ENCODE measurements at regions not wholly inside any gene's neighbourhood (a gene's known extent, or its start where the extent isn't known, plus 50 kb on each side); places are given as distances from the start of the nearest gene placed in this dataset.

DNA sequence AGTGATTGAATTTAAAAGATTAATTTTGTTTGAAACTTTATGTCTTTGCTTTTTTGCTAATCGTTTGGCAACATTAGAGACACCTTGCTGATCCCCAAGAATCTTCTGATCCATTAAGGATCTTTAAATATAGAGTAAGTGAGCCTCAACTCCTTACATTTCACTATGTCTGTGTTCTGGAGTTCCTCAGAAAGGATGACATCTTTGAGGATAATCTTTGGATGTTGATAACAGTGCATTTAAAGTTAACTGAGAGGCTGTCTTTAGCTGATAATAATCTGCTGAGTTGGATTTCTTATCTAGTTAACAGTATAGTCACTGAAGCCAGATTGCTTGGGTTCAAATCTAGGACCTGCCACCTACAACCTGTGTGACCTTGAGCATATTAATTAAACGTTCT is 221.6 kb upstream of the EMCN start:
- WGBS, result 92% methylated on average over 2 of the region's 2 CpGs
- Histone ChIP-seq H3K4me3 (ENCODE audit: low read length in 2 of 2) (no peak overlapping the region), H3K9me3 (ENCODE audit: control insufficient read depth in 2 of 2, insufficient read depth in 1 of 2, low read length in 1 of 2) (no peaks in the 10 kb centered on the region), H3K27me3 (ENCODE audit: control insufficient read depth in 2 of 2, insufficient read depth in 1 of 2, low read length in 1 of 2) (no peaks in the 10 kb centered on the region), H3K36me3 (ENCODE audit: control insufficient read depth in 2 of 2, insufficient read depth in 2 of 2, low read length in 1 of 2) (no peaks in the 10 kb centered on the region), H3K27ac (ENCODE audit: low read depth in 1 of 2, low read length in 1 of 2) (no peak overlapping the region), H3K4me1 (ENCODE audit: control insufficient read depth in 2 of 2, insufficient read depth in 2 of 2, low read length in 2 of 2) (no peaks in the 10 kb centered on the region)
- no peak for DNase-seq (ENCODE audit: low read depth in 6 of 9, low spot score in 9 of 9)

DNA sequence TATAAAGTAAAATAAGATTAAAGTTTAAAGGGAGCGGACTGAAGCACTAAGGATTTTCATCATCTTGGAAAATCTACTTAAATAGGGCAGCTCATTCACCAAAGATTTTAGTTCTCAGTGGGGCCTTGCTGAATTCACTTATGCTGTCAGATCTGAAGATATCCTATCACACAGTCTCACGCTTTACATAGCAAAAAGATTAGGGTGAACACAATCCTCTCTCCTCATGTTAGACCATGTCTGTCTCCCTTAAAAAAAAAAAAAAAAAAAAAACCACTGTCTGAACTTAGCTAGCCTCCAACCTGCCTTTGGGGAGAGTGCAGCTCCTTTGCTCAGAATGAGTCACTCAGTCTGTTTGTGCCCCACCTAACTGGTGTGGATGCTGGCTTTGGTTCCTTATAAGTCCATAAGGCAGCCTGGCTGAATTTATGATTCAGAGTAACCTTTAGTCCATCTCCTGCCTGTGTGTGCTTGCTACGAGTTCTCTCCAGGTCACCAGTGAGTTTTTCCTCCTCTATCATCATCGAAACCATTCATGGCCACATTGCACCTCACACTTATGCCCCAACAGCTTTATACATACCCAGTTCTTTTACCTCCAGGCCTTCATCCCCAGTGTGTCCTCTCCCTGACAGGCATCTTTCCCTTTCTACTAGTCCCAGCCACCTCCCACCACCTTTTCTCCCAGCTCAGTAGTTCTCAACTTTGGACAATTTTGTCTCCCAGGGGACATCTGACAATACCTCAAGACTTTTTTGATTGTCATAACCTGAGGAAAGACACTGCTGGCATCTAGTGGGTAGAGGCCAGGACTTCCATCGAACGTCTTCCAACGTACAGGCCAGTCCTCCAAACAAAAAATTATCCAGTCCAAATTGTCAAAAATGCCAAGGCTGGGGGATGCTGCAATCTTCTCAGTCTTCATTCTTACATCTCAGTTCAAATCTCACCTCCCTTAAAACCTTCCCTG is 220.7 kb upstream of the EMCN start:
- Histone ChIP-seq H3K36me3 (ENCODE audit: control insufficient read depth in 2 of 2, insufficient read depth in 2 of 2, low read length in 1 of 2) (no peaks in the 10 kb centered on the region), H3K27ac (ENCODE audit: low read depth in 1 of 2, low read length in 1 of 2) (no peak overlapping the region), H3K9me3 (ENCODE audit: control insufficient read depth in 2 of 2, insufficient read depth in 1 of 2, low read length in 1 of 2) (no peaks in the 10 kb centered on the region), H3K4me3 (ENCODE audit: low read length in 2 of 2) (no peak overlapping the region), H3K27me3 (ENCODE audit: control insufficient read depth in 2 of 2, insufficient read depth in 1 of 2, low read length in 1 of 2) (no peaks in the 10 kb centered on the region), H3K4me1 (ENCODE audit: control insufficient read depth in 2 of 2, insufficient read depth in 2 of 2, low read length in 2 of 2) (no peaks in the 10 kb centered on the region)
- WGBS, result 87% methylated on average over 7 of the region's 7 CpGs
- no peak for DNase-seq (ENCODE audit: low read depth in 6 of 9, low spot score in 9 of 9)

DNA sequence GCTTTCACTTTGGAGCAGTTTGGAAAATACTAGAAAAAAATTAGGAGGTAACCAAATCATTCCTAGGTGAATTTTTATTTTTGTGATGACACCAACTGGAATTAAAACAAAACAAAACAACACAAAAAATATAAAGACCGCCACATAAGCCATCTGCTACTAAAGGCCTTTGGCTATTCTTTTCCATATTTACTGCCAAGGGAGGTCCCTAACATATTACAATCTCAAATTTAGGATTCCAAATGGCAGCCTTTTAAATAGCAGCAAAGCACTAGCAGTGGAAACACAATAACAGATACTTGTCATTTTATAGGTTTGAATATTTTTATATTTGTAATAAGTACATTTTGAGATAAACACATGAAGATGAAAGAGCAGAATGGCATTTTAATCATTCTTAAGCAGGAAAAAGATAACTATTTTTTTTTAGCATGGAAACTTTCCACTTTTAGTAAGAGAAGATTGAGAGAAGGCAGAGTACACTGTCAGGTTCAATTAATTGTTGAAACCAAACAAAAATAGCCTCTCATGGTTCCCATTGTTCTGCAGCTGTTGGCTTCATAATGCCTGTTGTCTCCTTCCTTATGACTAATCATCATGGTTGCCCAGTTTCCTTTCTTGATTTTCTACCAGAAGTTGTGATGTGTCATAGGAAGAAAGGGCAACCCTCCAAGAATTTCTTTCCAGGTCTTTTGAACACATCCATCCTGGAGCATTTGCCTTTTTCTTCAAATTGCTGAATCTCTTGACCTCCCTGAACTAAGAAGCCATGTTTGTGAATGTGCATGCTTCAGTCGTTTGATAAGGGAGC is 219.0 kb upstream of the EMCN start:
- Histone ChIP-seq H3K9me3 (ENCODE audit: control insufficient read depth in 2 of 2, insufficient read depth in 1 of 2, low read length in 1 of 2) (peaks cover 0 to 1% of the 10 kb centered on the region in 2 donors), H3K4me1 (ENCODE audit: control insufficient read depth in 2 of 2, insufficient read depth in 2 of 2, low read length in 2 of 2) (no peaks in the 10 kb centered on the region), H3K36me3 (ENCODE audit: control insufficient read depth in 2 of 2, insufficient read depth in 2 of 2, low read length in 1 of 2) (no peaks in the 10 kb centered on the region), H3K4me3 (ENCODE audit: low read length in 2 of 2) (no peak overlapping the region), H3K27me3 (ENCODE audit: control insufficient read depth in 2 of 2, insufficient read depth in 1 of 2, low read length in 1 of 2) (no peaks in the 10 kb centered on the region), H3K27ac (ENCODE audit: low read depth in 1 of 2, low read length in 1 of 2) (no peak overlapping the region)
- WGBS, result 85% methylated on average over 2 of the region's 2 CpGs
- DNase-seq (ENCODE audit: low read depth in 6 of 9, low spot score in 9 of 9), result no peak

DNA sequence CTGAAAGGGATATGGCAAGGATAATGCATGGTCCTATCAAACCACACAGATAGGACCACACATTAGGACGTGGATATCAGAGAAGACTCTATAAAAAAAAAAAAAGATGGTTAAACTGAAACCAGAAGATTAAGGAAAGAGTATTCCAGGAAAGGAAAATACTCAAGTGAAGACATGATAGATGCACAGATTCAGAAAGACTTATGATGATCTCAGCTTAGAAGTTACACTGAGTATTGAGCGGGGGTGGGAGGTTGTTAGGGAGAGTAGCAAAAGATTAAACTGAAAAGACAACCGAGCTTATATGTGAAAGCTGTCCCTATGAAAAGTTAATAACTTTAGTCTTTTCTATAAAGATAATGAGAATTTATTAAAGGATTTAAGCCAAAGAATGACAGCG is 211.0 kb upstream of the EMCN start:
- no peak for DNase-seq (ENCODE audit: low read depth in 6 of 9, low spot score in 9 of 9)
- Histone ChIP-seq H3K4me1 (ENCODE audit: control insufficient read depth in 2 of 2, insufficient read depth in 2 of 2, low read length in 2 of 2) (no peaks in the 10 kb centered on the region), H3K27me3 (ENCODE audit: control insufficient read depth in 2 of 2, insufficient read depth in 1 of 2, low read length in 1 of 2) (no peaks in the 10 kb centered on the region), H3K4me3 (ENCODE audit: low read length in 2 of 2) (no peak overlapping the region), H3K27ac (ENCODE audit: low read depth in 1 of 2, low read length in 1 of 2) (no peak overlapping the region), H3K36me3 (ENCODE audit: control insufficient read depth in 2 of 2, insufficient read depth in 2 of 2, low read length in 1 of 2) (no peaks in the 10 kb centered on the region), H3K9me3 (ENCODE audit: control insufficient read depth in 2 of 2, insufficient read depth in 1 of 2, low read length in 1 of 2) (peaks cover 0 to 1% of the 10 kb centered on the region in 2 donors)
- 96% methylated on average over 4 of the region's 4 CpGs for WGBS

DNA sequence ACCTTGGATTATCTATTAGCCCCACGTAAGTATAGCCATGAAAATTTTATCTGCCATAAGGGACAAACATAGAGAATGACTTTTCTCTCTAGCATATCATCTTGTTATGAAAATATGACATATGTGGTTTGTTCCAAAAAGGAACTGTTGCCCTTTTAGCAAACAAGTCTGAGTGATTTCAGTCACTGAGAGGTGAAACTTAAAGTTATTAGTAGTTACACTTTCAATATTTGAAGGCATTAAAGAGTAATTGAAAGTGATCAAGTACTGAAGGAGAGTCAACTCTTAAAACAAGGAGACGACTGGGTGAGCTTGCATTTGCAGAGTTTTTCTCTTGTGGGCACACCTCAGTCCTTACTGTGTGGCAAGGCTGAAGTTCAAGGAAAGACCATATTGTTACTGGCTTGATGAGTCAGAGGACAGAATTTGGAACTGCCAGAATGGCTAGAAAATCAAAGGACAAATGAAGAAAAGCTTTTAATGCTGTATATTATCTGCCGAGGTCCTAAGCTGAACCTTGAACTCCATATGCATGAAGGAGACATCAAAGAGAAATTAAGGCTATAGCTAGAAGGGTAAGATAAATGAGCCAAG is 205.1 kb upstream of the EMCN start:
- no peak overlapping the region for H3K4me3 ChIP-seq (ENCODE audit: low read length in 2 of 2)
- no peak overlapping the region for H3K27ac ChIP-seq (ENCODE audit: low read depth in 1 of 2, low read length in 1 of 2)
- no peaks in the 10 kb centered on the region for H3K36me3 ChIP-seq (ENCODE audit: control insufficient read depth in 2 of 2, insufficient read depth in 2 of 2, low read length in 1 of 2)
- no peaks in the 10 kb centered on the region for H3K27me3 ChIP-seq (ENCODE audit: control insufficient read depth in 2 of 2, insufficient read depth in 1 of 2, low read length in 1 of 2)
- 95% methylated on average over 3 of the region's 3 CpGs for WGBS
- DNase-seq (ENCODE audit: low read depth in 6 of 9, low spot score in 9 of 9), result no peak
- no peaks in the 10 kb centered on the region for H3K4me1 ChIP-seq (ENCODE audit: control insufficient read depth in 2 of 2, insufficient read depth in 2 of 2, low read length in 2 of 2)
- H3K9me3 ChIP-seq (ENCODE audit: control insufficient read depth in 2 of 2, insufficient read depth in 1 of 2, low read length in 1 of 2), result no peaks in the 10 kb centered on the region

DNA sequence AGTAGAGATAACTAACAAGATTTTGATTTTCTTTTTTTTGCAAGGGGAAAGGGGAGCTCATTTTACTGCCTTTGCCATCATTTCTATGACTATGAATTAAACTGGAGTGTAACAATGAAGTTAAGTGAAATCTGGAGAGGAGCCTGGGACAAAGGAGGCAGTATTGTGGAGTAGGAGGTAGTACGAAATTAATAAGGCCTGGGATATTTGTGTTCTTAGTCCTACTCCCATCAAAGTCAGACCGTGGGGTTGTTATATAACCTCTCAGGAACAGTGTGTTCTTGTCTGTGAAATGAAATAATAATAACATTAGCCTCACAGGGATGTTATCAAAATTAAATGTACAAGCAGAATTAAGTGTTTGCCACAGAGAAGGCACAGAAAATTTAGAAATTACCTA is 204.3 kb upstream of the EMCN start:
- no peak overlapping the region for H3K4me3 ChIP-seq (ENCODE audit: low read length in 2 of 2)
- H3K4me1 ChIP-seq (ENCODE audit: control insufficient read depth in 2 of 2, insufficient read depth in 2 of 2, low read length in 2 of 2), result no peaks in the 10 kb centered on the region
- DNase-seq (ENCODE audit: low read depth in 6 of 9, low spot score in 9 of 9), result no peak
- H3K27ac ChIP-seq (ENCODE audit: low read depth in 1 of 2, low read length in 1 of 2), result no peak overlapping the region
- H3K36me3 ChIP-seq (ENCODE audit: control insufficient read depth in 2 of 2, insufficient read depth in 2 of 2, low read length in 1 of 2), result no peaks in the 10 kb centered on the region
- 96% methylated on average over 2 of the region's 2 CpGs for WGBS
- H3K27me3 ChIP-seq (ENCODE audit: control insufficient read depth in 2 of 2, insufficient read depth in 1 of 2, low read length in 1 of 2), result no peaks in the 10 kb centered on the region
- no peaks in the 10 kb centered on the region for H3K9me3 ChIP-seq (ENCODE audit: control insufficient read depth in 2 of 2, insufficient read depth in 1 of 2, low read length in 1 of 2)

DNA sequence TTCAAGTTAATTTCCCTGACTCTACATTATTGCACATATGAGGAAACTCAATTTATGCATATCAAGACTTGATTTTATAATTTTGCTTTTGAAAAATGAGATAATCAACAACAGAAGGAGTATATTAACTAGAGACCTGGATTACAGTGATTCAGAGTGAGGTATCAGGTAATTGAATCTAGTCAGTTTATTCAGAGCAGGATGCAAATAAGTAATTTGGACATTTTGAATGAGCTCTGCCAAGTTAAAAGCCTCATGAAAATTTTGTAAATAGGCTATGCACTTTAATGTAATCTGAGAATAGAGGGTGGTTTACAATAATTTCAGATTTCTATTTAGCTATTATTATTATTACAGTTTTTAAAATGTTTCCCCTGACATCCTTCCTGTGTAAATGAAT is 203.7 kb upstream of the EMCN start:
- DNase-seq (ENCODE audit: low read depth in 6 of 9, low spot score in 9 of 9), result no peak
- no peaks in the 10 kb centered on the region for H3K4me1 ChIP-seq (ENCODE audit: control insufficient read depth in 2 of 2, insufficient read depth in 2 of 2, low read length in 2 of 2)
- no peaks in the 10 kb centered on the region for H3K9me3 ChIP-seq (ENCODE audit: control insufficient read depth in 2 of 2, insufficient read depth in 1 of 2, low read length in 1 of 2)
- no peak overlapping the region for H3K27ac ChIP-seq (ENCODE audit: low read depth in 1 of 2, low read length in 1 of 2)
- H3K4me3 ChIP-seq (ENCODE audit: low read length in 2 of 2), result no peak overlapping the region
- H3K36me3 ChIP-seq (ENCODE audit: control insufficient read depth in 2 of 2, insufficient read depth in 2 of 2, low read length in 1 of 2), result no peaks in the 10 kb centered on the region
- H3K27me3 ChIP-seq (ENCODE audit: control insufficient read depth in 2 of 2, insufficient read depth in 1 of 2, low read length in 1 of 2), result no peaks in the 10 kb centered on the region

DNA sequence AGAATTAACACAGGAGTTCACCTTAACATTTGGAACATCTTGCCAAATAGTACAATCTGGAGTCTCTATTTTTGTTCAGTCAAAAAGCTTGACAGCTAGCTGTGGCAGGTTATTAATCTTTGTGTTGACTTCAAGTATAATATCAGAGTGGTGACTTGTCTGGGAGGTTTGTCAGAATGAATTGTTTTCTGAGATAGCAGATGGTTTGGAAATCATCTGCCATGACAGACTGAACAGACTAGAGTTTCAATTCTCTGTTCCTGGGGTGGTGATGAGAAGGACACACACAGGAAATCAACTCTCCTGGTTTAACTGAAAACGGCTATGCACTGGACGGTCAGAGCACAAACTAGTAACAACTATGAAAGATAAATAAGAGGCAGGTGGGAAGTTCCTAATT is 203.3 kb upstream of the EMCN start:
- Histone ChIP-seq H3K9me3 (ENCODE audit: control insufficient read depth in 2 of 2, insufficient read depth in 1 of 2, low read length in 1 of 2) (no peaks in the 10 kb centered on the region), H3K36me3 (ENCODE audit: control insufficient read depth in 2 of 2, insufficient read depth in 2 of 2, low read length in 1 of 2) (no peaks in the 10 kb centered on the region), H3K27me3 (ENCODE audit: control insufficient read depth in 2 of 2, insufficient read depth in 1 of 2, low read length in 1 of 2) (no peaks in the 10 kb centered on the region), H3K4me1 (ENCODE audit: control insufficient read depth in 2 of 2, insufficient read depth in 2 of 2, low read length in 2 of 2) (no peaks in the 10 kb centered on the region), H3K27ac (ENCODE audit: low read depth in 1 of 2, low read length in 1 of 2) (no peak overlapping the region), H3K4me3 (ENCODE audit: low read length in 2 of 2) (no peak overlapping the region)
- WGBS, result 92% methylated on average over 2 of the region's 2 CpGs
- no peak for DNase-seq (ENCODE audit: low read depth in 6 of 9, low spot score in 9 of 9)

DNA sequence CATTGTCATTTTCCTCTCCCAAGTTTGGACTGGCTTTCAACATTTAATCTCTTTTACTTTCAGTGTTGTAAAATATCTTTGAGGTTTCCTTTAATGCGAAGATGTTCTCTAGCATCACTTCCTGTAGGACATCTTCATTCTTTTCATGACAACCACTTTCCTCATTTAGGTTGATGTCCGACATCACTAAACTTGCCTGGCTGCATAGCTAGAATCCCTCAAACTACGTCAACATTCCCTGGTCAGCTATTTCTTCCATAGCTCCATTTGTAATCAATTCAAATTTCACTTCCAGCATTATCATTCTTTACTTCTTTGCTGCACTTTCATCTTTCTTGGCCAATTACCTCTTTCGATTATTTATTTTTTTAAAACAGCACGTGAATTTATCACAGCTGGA is 198.6 kb upstream of the EMCN start:
- no peaks in the 10 kb centered on the region for H3K4me1 ChIP-seq (ENCODE audit: control insufficient read depth in 2 of 2, insufficient read depth in 2 of 2, low read length in 2 of 2)
- H3K36me3 ChIP-seq (ENCODE audit: control insufficient read depth in 2 of 2, insufficient read depth in 2 of 2, low read length in 1 of 2), result no peaks in the 10 kb centered on the region
- H3K27me3 ChIP-seq (ENCODE audit: control insufficient read depth in 2 of 2, insufficient read depth in 1 of 2, low read length in 1 of 2), result no peaks in the 10 kb centered on the region
- H3K9me3 ChIP-seq (ENCODE audit: control insufficient read depth in 2 of 2, insufficient read depth in 1 of 2, low read length in 1 of 2), result no peaks in the 10 kb centered on the region
- no peak overlapping the region for H3K27ac ChIP-seq (ENCODE audit: low read depth in 1 of 2, low read length in 1 of 2)
- no peak for DNase-seq (ENCODE audit: low read depth in 6 of 9, low spot score in 9 of 9)
- 82% methylated on average over 5 of the region's 5 CpGs for whole genome bisulfite sequencing
- H3K4me3 ChIP-seq (ENCODE audit: low read length in 2 of 2), result no peak overlapping the region
